Stimulated activated CD8-positive, alpha-beta memory T cell treated with anti-CD3 and anti-CD28 coated beads, Interleukin-7, amount 100 ng/mL, for 24 hours (primary cell): ENCODE measurements at regions not wholly inside any gene's neighbourhood (a gene's known extent, or its start where the extent isn't known, plus 50 kb on each side); places are given as distances from the start of the nearest gene placed in this dataset.

Source experiments
- DNase-seq: peaks from one replicate; pipeline ENCODE4 v3.0.0-alpha.2; 2020; ENCODE audit warnings: low read depth

GRCh38 chr12:130102266-130102665 lies 60.0 kb upstream of the FZD10 start:
- DNase-seq = no peak

GRCh38 chr12:130104571-130105106 lies 57.6 kb upstream of the FZD10 start:
- DNase-seq = no peak

- no peak for DNase-seq
Observed at GRCh38 chr12:130109062-130109945, 53.0 kb upstream of the FZD10 start.

- no peak for DNase-seq
Observed at GRCh38 chr12:130110914-130111313, 51.4 kb upstream of the FZD10 start.

GRCh38 chr12:130111965-130112496 lies 50.2 kb upstream of the FZD10 start:
- no peak for DNase-seq
